A172 (cell line): ENCODE measurements at regions not wholly inside any gene's neighbourhood (a gene's known extent, or its start where the extent isn't known, plus 50 kb on each side); places are given as distances from the start of the nearest gene placed in this dataset.
"Not testable (repeated sequence)": the region's sequence is repeated elsewhere in the genome, so short reads cannot be mapped to it uniquely, and the experiment has no call there.

ENCODE experiments used
- DNase-seq: peaks from one replicate; pipeline ENCODE4 v3.0.0-alpha.2; 2015; ENCODE audit warnings: low spot score

DNA sequence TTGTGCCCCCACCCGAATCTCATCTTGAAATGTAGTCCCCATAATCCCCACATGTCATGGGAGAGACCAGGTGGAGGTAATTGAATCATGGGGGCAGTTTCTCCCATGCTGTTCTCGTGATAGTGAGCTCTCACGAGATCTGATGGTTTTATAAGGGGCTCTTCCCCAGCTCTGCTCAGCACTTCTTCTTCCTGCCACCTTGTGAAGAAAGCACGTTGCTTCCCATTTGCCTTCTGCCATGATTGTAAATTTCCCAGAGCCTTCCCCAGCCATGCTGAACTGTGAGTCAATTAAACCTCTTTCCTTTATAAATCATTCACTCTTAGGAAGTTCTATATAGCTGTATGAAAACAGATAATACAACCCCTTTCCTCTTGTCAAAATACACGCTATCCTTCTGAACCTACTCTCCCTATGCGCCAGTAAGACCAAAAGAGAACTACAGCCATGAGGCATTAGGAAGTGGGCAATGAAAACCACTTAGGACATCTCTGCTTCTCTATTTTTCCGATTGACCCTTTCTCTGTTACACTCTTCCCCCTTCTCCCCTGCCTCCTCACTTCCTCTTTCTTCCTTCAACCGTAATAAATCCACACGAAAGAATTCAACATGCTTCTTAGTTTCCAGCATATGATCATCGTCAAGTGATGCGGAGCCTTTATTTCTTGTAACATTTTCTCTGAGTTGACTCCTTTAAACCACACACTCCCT is 101.2 kb upstream of the WDR11 start:
- DNase-seq = no peak

DNA sequence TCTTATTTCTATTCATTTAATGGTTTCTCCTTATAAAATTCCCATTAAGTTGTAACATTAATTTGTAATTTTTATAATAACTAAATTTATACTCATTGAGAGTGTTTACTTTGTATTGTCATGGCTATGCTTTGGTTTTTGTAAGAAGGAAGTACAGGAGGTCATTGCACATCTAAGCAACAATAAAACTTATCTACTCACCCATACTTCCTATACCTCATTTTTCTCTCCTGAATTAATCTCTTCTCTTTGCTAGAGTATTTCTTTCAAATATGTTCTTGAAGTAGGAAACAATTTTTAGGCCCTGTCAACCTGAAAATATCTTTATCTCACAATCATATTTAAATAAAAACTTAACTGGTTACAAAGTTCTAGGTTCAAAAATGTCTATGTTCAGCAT is 95.4 kb upstream of the WDR11 start:
- DNase-seq = no peak

DNA sequence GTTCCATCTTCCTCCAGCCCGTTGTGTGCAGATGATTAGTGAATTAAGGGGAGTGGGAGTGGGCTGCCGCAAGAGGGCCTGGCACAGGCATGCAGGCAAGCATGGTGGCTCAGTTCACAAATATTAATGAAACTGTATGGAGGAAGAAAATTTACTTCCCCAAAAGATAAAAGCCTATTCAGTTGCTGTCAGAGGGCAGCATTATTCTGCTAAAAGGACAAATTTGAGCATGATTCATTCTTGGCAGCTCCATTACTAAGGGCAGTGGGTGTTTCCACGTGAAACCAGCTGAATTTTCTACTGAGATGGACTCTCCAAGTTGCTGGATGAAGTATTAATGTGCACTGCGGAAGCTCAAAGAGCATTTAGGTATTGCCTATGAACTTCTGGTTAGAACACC is 90.9 kb upstream of the WDR11 start:
- DNase-seq = no peak

DNA sequence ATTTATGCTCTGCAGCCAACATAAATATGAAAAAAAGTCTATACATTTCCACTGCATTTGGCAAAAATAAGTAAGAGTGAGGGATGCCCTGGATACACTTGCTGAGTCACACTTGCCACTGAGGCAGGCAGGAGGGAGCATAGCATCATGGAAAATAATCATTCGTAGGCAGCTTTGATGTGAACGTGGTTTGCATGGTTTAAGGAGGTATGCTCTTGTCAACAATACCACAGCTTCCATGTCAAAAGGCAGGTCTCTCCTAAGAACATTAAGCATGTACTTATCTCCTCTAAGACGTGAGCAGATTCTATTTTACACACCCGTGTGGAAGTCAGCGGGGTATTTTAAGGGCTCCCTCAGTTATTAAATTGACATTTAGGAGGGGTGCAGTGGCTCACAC is 89.2 kb upstream of the WDR11 start:
- DNase-seq = no peak

DNA sequence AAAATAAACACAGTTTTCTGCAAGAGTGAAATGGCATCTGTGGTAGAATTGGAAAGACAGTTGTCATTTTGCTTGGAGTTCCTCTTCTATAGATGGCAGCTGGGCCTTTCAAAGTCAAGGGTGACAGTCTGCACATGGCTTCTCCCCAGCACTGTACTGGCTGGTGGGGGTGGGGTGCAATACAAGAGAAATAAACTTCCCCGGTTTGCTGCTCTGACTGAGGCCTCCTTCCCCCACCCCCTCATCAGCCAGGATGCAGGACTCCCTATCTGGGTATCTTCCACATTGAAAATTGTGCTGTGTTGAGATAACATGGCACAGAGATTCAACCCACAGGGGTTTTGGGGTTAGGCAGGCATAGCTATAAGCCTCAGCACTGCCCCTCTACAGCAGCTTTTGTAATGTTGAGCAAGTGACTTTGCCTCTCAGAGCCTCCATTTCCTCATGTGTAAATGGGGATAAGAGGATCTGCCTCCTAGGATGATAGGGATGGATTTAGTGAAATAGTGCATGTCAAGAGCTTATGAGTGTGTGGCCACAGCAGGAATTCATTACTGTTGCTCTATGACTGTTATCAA is 85.8 kb upstream of the WDR11 start:
- no peak for DNase-seq

DNA sequence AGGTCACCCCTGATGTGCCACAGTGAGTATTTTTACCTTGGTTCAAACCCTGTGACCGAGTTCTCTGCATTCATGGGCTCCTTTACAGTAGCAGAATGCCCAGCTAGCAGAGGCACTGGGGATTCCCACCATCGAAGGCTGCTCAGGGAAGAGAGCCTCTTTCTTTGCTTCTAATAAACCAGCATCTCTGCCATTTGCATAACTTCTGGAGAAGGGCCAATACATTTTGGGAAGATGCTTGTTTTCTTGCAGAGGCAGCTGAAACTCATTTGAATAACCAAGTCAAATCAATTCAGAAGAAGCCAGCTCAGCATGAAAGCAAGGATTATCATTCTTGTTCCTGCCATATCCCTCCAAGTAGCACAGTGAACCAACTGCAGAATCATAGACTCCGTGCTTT is 82.9 kb upstream of the WDR11 start:
- no peak for DNase-seq

DNA sequence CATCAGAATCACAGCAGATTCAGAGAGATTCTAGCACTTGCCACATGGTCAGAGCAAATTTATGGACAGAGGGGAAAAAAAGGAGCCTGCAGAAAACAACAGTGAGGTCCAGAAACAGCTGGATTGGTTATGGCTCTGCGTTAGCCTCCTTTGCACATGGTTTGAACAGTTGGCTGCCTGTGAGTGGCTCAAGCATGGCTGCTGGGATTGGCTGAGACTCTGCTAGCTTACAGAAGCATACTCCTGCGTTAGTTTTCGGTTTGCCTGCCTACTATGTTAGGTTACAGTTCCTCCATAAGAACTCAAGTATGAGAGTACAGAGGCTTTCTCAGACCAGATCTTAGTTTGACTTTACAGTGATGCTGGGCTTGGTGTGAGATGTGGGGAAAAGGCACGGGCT is 80.7 kb upstream of the WDR11 start:
- DNase-seq = no peak

DNA sequence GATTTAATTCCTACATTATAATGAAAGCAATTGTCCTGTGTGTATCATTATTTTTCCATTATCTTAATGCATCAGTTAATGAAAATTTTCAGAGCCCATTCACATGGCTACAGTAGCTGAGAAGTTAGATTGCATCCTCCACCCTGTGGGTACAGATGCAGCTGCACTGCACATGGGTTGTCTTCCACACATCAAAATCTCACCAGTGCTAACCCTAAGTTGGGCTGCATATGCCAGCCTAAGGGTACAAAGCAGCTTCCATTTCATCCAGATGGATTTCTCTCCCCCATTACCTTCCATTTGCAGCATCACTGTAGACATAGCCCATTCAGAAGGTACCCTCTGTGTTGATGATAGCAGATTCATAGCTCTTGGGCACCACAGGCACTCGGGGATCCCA is 74.7 kb upstream of the WDR11 start:
- DNase-seq = no peak

DNA sequence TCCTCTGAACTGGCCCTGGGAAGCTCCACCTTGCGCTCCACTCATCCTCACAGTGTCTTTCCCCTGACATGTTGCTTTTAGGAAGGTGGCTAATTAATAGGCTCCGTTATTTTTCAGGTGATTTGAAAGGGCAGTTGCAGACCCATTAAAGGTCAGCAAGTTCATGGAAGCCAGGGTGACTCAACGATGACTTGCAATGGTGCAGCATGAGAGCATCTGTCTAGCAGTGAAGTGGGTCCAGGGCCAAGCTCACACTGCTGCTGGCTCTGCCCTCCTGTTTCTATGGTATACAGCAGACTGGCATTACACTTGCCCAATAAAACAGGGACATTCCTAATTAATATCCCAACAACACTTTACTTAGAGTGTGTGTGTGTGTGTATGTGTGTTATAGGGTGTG is 68.8 kb upstream of the WDR11 start:
- DNase-seq = no peak

DNA sequence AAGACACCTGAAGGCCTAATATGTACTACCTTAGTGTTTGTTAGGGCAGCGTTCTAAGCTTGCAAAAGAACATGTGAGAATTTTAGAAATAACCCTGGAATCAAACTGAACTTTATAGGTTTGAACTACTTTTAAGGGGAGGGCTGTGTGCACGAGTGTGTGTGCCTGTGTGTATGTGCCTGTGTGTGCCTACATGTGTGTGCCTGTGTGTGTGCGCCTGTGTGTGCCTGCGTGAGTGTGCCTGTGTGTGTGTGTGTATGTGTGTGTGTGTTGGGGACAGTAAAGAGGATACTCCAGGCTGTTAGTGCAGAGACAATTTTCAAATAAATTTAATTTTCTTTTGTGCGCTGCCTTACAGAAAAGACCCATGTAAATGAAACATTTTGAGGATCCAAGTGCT is 68.1 kb upstream of the WDR11 start:
- no peak for DNase-seq

DNA sequence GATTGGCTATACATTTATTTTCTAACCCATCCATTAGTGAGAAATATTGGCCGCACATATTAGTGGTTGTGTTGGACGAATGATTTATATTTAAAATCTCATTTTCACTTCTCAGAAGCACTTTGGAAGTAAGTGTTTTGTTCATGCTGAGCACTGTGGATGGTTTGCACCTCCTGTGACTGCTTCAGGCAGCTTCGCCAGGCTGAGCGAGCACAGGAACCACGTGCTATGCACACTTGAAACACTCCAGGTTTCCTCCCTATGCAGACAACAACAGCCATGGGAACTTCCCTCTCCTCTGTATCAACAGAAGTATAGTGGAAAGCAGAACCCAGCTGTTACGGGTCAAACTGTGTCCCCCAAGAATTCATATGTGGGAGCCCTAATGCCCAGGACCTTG is 67.3 kb upstream of the WDR11 start:
- DNase-seq = no peak

DNA sequence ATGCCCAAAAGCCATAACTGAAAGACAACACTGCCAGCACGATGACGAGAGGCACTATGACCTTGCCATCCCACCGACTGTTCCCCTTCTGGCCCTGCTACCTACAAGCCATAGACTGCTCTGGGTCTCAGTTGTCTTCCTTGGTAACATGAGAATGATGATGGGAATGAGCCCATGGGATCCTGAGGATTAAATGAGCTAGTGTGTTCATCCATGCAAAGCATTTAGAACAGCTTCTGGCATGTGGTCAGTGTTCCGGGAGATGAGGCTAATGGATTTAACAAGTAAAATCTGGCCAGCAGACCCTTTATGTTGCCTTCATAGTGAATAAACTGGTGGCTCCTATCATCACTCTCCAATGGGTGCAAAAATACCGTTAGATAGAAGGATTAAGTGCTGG is 62.4 kb upstream of the WDR11 start:
- DNase-seq = no peak

DNA sequence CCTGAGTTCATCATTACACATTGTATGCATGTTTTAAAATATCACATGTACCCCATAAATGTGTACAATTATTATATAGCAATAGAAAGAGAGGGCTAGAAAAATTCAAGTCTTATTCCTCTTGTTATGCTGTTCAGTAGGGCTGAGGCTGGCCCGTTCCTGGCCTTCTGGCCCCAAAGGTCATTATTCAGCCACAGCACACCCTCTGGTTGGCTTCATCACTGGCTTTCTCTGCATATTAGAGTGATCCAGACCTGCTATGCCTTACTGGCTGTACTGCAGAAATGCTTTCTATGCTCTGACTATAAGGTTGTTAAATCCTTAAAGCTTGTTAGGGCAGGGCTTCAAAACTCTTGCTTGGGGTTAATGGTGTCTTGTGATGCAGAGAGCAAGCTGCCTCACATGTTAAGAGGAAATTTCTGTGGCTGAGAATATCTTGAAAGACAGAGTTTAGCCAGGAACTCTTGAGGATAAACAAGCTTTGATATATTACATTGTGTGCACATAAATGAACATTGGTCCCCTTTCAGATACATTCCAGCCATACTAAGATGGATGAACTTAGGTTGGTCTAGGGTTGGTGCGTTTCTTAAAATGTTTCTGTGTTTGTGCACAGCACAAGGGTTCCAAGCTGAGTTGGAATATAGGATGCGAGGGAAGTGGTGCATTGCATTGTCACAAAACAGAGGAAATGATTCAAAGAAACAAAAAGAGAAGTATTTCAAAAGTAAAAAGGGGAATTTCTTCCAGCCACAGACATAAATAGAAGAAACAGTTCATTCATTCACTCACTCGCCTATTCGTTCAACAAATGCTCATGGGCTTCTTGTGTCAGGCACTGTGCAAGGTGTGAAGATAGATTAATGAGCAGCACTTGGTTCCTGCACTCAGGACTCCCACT is 61.6 kb upstream of the WDR11 start:
- DNase-seq = no peak

DNA sequence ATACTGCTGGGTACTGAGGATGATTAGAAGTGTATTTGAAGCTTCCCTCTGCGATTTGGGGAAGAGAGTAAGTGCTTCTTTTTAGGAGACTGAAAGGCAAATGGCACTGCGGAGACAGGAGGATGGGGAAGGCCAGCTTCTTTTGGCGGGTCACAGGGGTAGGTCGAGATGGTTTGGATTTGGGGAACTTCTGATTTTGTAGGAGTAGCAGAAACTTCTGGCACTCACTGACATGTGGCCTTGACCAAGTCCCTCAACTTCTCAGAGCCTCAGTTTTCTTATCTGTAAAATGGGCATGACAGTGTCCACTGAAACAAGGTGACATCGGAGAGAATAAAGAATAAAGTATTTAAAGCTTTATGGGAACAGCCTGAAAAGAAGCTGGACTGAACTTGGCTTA is 59.8 kb upstream of the WDR11 start:
- no peak for DNase-seq

DNA sequence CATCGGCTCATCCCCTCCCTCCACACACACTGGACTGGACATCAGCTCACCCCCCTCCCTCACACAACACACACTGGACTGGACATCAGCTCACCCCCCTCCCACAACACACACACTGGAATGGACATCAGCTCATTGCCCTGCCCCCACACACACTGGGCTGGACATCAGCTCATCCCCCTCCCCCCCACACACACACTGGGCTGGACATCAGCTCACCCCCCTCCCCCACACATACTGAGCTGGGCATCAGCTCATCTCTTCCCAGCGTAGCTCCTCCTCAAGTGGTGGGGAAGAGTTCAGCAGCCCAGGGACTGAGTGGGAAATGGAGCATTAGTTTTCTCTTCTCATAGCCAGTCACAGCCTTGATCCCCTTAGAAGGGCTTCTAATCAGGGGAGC is 58.1 kb upstream of the WDR11 start:
- DNase-seq = no peak

DNA sequence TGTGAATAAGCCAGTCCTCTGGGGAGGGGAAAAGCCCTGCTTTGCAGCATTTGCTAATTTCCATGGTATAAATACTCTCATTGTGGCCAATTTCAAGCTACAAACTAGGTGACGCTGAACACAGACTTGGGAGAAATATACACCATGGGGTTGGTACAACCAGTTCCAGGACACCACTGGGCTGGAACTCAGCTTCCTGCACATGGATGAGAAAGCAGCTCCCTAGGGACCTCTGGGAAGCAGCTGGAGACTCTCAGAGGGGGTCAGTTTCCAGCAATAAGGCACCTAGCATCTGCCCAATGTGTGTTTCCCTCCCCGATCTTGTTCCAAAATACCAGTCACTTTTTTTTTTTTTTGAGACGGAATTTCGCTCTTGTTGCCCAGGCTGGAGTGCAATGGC is 56.8 kb upstream of the WDR11 start:
- no peak for DNase-seq

DNA sequence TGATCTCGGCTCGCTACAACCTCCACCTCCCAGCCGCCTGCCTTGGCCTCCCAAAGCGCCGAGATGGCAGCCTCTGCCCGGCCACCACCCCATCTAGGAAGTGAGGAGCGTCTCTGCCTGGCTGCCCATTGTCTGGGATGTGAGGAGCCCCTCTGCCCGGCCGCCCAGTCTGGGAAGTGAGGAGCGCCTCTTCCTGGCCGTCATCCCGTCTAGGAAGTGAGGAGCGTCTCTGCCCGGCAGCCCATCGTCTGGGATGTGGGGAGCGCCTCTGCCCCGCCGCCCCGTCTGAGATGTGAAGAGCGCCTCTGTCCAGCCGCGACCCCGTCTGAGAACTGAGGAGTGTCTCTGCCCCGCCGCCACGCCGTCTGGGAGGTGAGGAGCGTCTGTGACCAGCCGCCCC is 52.9 kb upstream of the WDR11 start:
- not testable (repeated sequence) for DNase-seq

DNA sequence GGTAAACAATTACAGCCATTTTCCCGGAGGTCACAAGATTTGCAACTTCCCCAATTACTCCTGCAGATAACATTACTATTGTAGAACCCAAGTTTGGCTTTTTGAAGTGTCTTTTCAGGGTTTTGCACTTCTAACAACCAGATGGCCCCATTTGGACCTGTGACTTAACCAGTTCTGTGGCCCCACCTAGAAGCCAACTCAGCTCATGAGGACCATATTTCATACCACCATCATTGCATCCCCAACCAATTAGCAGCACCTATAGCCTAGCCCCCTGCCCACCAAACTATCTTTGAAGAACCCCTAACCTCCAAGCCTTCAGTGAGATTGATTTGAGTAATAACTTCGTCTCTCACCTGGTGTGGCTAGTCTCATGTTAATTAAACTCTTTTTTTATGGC is 51.3 kb upstream of the WDR11 start:
- no peak for DNase-seq

DNA sequence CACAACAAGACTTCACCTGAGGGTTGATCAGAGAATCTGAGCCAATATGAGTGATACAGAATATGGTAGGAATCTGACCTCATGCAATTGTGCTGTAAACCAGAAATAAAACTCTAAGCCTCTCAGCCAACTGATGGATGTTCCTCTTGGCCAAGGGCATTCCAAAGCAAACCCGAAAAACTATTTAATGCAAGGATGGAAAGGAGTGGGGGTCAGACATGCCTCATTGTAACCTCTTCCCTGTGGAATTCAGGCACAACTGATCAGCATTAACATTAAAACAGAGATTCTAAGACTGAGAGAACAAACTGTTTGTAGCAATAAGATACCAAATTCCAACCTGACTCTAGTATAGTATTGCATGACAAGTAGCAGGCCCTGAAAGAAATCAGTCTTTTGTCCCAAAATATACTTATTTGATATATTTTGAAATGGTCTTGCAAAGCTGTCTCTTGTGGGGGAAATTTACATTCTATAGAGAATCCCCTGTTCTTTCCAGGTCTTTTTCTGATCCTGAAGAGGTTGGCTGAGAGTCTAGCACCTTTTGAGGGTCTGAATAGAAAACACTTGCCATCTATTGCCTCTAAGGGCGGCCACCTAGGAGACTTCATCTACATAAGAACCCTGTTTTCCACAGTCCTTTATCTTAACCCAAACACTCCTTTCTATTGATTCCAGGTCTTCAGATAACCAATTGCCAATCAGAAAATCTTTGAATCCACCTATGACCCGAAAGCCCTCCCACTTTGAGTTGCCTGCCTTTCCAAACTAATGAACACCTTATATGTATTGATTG is 50.4 kb upstream of the WDR11 start:
- DNase-seq = no peak
